AG10803 (cell line): ENCODE measurements at regions not wholly inside any gene's neighbourhood (a gene's known extent, or its start where the extent isn't known, plus 50 kb on each side); places are given as distances from the start of the nearest gene placed in this dataset.

Experiments used
- DNase-seq: peaks from one replicate; pipeline ENCODE4 v3.0.0; 2010; ENCODE audit warnings: low read depth
- H3K4me3 ChIP-seq: 2 replicates; pipeline ENCODE4 v1.5.1; 2011; ENCODE audit warnings: mild to moderate bottlenecking, low read length, control low read depth
- TF ChIP-seq, protein P1 (sequence below): conservative IDR thresholded peaks from 2 replicates; pipeline ENCODE4 v1.5.1; 2011; ENCODE audit warnings: mild to moderate bottlenecking, low read length, control low read depth, inconsistent platforms

DNA sequence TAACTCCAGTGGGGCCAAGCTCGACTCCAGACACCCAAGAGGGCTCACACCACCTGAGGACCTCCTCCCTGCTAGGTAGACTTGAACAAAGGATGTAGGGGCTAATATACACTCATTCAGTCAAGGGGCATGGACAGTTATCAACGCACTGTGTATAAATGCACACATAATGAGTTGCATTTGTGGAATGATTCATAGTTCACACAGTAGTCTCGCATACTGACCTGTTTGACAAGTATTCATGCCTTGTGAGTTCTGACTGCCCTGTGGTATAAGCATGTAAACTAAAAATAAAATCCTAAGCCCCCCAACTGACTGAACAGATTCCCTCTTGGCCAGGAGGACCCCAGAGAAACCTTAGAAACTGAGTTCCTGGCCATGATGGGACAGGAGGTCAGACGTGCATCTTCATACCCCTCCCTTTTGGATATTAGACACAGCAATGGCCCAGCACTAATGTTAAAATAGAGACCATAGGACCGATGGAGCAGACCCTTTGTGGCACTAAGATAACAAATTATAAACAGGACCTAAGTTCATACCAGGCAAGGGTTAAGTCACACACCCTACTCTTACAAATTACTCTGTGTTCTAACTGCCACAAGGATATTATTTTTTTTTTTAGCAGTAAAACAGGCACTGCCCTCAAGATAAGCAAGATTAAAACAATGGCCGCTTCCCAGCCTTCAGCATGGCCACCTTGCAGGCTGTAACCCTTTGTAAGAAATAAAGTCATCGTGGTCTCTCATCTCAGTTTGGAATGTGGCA, 124.4 kb downstream of the TTLL2 start:
- no peak overlapping the region for H3K4me3 ChIP-seq
- DNase-seq = no peak
- TF ChIP-seq, protein P1, sequence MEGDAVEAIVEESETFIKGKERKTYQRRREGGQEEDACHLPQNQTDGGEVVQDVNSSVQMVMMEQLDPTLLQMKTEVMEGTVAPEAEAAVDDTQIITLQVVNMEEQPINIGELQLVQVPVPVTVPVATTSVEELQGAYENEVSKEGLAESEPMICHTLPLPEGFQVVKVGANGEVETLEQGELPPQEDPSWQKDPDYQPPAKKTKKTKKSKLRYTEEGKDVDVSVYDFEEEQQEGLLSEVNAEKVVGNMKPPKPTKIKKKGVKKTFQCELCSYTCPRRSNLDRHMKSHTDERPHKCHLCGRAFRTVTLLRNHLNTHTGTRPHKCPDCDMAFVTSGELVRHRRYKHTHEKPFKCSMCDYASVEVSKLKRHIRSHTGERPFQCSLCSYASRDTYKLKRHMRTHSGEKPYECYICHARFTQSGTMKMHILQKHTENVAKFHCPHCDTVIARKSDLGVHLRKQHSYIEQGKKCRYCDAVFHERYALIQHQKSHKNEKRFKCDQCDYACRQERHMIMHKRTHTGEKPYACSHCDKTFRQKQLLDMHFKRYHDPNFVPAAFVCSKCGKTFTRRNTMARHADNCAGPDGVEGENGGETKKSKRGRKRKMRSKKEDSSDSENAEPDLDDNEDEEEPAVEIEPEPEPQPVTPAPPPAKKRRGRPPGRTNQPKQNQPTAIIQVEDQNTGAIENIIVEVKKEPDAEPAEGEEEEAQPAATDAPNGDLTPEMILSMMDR = no peak

DNA sequence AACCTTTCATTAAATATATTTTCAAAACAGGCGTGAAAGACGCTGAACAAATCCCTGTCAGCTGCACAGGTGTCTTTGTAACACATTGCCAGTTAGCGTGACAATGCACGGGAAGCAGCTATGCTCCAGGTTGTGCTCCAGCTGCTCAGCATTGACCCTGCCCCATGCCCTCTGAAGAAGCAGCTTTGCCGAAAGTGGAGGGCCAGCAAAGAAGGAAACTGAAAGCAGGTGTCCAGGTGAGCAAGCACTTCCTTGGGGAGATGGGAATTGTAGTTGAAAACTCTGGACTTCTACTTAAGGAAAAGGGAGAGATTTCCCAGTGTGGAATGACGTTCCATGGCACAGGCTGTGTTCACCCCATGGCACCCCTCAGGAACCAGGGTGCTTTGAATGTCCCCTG, 125.7 kb downstream of the TTLL2 start:
- DNase-seq = no peak
- TF ChIP-seq, protein P1 = no peak
- no peak overlapping the region for H3K4me3 ChIP-seq

DNA sequence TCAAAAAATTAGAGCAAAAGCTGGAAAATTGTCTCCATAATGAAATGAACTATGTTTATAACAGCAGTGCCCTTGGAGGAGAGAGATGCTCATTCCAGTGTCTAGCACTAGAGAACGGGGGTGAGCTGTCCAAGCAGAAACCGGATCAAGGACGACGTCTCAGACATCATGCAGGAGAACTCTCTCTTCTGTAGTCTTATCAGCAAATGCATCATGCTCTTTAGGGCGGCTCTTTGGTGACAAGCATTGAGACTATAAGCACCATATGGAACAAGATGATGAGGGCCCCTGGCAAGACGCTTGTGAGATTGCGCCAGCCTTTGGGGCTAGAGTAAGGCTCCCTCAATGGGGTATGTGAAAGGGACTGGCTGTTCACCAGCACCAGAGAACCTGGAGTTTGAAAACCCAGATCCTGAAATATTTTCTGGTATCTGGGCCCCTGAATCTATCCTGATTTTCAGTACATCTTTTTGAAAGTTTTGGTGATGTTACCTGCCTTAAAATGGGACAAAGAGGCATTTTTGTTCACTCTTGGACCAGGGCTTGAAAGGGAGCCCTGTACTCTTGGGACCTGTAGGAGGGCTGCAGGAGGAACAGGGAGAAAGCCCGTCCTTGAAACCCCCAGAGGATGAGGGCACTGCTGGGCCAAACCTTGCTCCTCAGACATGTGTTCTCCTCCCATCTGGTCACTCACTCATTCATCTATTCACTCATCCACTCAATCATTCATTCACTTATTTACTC, 127.6 kb downstream of the TTLL2 start:
- DNase-seq = no peak
- no peak overlapping the region for H3K4me3 ChIP-seq
- TF ChIP-seq, protein P1 = no peak

DNA sequence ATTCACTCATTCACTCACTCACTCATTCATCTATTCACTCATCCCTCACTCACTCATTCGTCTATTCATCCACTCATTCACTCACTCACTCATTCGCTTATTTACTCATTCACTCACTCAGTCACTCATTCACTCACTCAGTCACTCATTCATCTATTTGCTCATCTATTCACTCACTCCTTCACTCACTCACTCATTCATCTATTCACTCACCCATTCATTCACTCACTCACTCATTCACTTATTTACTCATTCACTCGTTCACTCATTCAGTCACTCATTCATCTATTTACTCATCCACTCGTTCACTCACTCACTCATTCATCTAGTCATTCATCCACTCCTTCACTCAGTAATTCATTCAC, 128.2 kb downstream of the TTLL2 start:
- TF ChIP-seq, protein P1 = no peak
- no peak overlapping the region for H3K4me3 ChIP-seq
- DNase-seq = no peak

DNA sequence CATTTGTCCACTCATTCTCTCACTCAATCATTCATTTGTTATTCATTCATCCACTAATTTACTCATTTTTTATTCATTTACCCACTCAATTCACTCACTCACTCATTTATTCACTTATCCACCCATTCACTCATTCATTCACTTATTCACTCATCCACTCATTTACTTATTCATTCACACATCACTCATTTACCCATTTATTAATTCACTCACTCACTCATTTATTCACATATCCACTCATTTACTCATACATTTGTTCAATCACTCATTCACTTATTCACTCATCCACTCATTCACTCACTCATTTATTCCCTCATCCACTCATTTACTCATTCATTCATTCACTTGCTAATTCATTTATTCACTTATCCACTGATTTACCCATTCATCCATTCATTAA, 129.1 kb downstream of the TTLL2 start:
- TF ChIP-seq, protein P1 = no peak
- DNase-seq = no peak
- no peak overlapping the region for H3K4me3 ChIP-seq

DNA sequence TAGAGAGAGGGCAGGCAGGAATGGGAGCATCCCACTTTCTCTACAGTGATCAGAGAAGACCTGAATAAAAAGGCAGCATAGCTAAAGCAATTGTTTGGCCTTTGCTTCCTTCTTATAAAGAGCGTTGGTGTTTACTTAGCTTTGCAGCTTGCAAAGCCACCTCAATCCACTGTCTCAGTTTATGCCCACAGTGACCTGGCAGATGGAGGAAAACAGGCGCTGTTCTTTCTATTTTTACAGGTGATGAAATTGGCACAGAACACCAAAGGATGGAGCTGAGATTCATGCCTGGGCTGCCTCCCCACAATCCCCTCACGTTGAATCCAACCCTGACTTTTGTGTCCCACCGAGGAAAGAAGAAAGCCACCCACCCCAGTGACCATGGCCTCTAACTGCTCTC, 130.5 kb downstream of the TTLL2 start:
- no peak overlapping the region for H3K4me3 ChIP-seq
- TF ChIP-seq, protein P1 = no peak
- DNase-seq = no peak
